ENCODE measurements at regions not wholly inside any gene's neighbourhood (a gene's known extent, or its start where the extent isn't known, plus 50 kb on each side); places are given as distances from the start of the nearest gene placed in this dataset.

GRCh38 chr2:102910724-102911123 lies 148.9 kb downstream of the TMEM182 start:
- TF ChIP-seq ZBTB43 (CRISPR knock-in tag; IDR thresholded peaks at IDR 0.05) (no peak), CTCF (IDR thresholded peaks at IDR 0.05) (no peak), FOXJ3 (CRISPR knock-in tag; IDR thresholded peaks at IDR 0.05; ENCODE audit: borderline replicate concordance) (no peak), CREB1 (CRISPR knock-in tag; IDR thresholded peaks at IDR 0.05) (no peak), NFYB (CRISPR knock-in tag; conservative IDR thresholded peaks at IDR 0.05; ENCODE audit: low read depth) (no peak), TEAD1 (CRISPR knock-in tag; IDR thresholded peaks at IDR 0.05) (no peak), ATF3 (CRISPR knock-in tag; conservative IDR thresholded peaks at IDR 0.05) (no peak), ATF2 (CRISPR knock-in tag; IDR thresholded peaks at IDR 0.05; ENCODE audit: borderline replicate concordance, low read depth) (no peak)

All from WTC11 (cell line).